NCI-H748 (cell line): ENCODE measurements at regions not wholly inside any gene's neighbourhood (a gene's known extent, or its start where the extent isn't known, plus 50 kb on each side); places are given as distances from the start of the nearest gene placed in this dataset.
"Not testable (repeated sequence)": the region's sequence is repeated elsewhere in the genome, so short reads cannot be mapped to it uniquely, and the experiment has no call there.

Source experiments
- DNase-seq: peaks from one replicate; lab custom pipeline; 2025; ENCODE audit not compliant: unreplicated experiment; lab: John Stamatoyannopoulos, UW

GRCh38 chr2:180555391-180555965, 424.9 kb upstream of the UBE2E3 start:
- DNase-seq = no peak

DNA sequence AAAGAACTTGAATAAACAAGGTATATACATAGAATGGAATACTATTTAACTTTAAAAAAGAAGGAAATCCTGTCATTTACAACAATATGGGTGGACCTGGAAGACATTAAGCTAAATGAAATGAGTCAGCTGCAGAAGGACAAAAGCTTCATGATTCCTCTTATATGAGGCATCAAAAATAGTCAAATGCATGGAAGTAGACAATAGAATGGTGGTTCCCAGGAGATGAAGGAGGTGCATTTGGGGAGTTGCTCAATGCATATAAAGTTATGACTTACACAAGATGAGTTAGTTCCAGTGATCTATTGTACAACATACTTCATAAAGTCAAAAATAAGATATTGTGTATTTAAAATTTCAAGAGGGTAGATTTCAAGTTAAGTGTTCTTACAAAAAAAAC, 426.1 kb upstream of the UBE2E3 start:
- no peak for DNase-seq

GRCh38 chr2:180553094-180553715, 427.2 kb upstream of the UBE2E3 start:
- DNase-seq = no peak

GRCh38 chr2:180542511-180542910, 437.9 kb upstream of the UBE2E3 start:
- DNase-seq = peak; percentile 27

GRCh38 chr2:180540761-180541160, 439.6 kb upstream of the UBE2E3 start:
- DNase-seq = no peak

DNA sequence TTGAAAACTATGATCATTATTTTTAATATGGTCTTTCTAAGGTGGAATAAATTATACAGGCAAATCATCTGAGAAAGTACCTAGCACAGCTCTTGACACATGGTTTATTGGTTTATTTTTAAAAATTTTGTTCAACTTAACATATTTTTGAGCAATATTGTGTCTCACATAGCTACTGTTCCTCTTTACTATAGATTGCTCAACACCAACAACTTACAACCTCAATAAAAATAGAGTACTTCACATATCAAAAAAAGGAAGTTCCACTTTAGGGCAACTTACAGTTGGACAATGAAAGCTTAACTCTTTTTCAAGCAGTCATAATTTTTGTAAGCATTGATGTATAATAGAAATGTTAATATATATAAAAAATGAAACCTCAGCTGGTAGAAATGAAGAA, 440.9 kb upstream of the UBE2E3 start:
- no peak for DNase-seq

GRCh38 chr2:180535289-180535688, 445.1 kb upstream of the UBE2E3 start:
- DNase-seq = no peak

GRCh38 chr2:180531787-180532186, 448.6 kb upstream of the UBE2E3 start:
- DNase-seq = not testable (repeated sequence)

GRCh38 chr2:180524499-180524898, 455.9 kb upstream of the UBE2E3 start:
- no peak for DNase-seq

GRCh38 chr2:180523621-180524340, 456.6 kb upstream of the UBE2E3 start:
- DNase-seq = no peak

DNA sequence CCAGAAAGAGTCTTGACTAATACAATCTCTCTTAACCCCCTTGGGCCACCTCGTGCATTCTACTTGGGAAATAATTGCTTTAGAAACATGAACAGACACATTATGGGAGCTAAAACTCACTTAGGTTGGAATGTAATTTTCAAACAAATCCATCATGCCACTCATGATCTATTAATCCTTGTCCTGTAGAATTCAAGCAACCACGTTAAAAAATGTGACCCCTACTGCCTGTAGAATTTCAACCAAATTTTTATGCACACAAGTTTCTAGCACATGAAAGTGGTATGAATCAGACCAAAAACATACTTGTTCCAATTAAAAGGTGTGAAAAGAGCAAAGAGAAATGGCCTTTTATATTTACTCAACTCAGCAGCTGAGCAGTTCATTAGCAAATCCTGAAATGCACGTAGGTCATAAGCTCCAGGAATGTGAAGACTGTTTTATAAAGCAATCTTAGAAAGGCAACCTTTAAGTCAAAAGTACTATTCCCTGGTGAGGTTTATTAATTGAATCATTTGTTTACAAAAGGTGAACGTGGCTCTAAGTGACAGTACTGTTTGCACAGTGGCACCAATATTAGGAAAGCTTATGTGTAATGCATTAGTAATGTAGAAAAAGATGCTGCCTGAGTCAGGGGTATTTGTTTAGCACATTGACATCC, 459.4 kb upstream of the UBE2E3 start:
- peak; percentile 54 for DNase-seq

- DNase-seq = peak; percentile 55
Measured at GRCh38 chr2:180520206-180520605, 460.2 kb upstream of the UBE2E3 start.

DNA sequence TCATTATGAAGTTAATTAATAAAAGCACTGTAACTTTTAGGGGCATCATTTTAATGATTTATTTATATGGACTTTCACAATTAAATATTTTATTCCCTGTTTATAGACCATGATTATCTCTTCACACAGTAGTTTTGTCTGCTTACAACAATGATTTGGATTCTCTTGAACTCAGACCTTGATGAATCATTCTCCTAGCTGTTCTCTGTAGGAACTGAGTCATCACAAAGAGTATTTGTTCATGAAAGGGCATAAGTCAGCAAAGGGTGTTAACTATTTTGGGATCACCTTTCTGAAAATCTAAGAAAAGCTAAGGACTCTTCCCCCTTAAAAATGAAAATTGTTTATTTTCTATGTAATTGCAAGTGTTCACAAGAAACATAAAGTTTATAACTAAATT, 461.1 kb upstream of the UBE2E3 start:
- no peak for DNase-seq

- DNase-seq = no peak
Measured at GRCh38 chr2:180516232-180516631, 464.2 kb upstream of the UBE2E3 start.

GRCh38 chr2:180513389-180513788, 467.0 kb upstream of the UBE2E3 start:
- DNase-seq = no peak

DNA sequence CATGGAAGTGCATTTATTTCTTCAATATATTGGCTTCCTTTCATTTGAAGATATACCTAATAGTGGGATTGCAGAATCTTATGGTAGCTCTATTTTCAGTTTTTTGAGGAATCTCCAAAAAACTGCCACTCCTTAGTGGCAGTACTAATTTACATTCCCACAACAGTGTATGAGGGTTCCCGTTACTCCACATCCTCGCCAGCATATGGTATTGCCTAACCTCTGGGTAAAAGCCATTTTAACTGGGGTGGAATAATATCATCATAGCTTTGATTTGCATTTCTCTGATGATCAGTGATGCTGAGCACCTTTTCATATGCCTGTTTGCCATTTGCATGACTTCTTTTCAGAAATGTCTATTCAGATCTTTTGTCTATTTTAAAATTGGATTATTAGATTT, 471.9 kb upstream of the UBE2E3 start:
- no peak for DNase-seq

GRCh38 chr2:180507028-180507427, 473.4 kb upstream of the UBE2E3 start:
- no peak for DNase-seq

- DNase-seq = no peak
Measured at GRCh38 chr2:180505203-180505602, 475.2 kb upstream of the UBE2E3 start.

DNA sequence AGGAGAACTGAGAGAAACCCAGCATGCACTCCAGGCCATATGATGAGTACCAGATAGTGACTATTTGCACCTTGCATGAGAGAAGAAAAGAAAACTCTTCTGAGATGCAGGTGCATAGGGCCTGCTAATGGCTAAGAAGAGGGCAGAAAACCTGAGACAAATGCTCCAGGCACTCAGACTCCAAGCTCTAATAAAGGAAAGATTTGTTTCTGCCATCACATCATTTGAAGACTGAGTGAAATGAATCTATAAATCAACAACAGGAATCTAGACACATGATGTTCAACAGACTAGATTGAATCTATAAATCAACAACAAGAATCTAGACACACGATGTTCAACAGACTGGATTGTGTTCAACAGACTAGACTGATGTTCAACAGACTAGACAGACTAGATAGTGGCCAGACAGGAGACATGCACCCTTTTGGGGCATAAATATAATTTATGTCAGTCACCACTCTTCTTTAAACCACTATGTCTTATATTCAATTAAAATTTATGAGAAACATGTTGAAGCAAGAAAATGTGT, 482.7 kb upstream of the UBE2E3 start:
- DNase-seq = no peak

- DNase-seq = no peak
Measured at GRCh38 chr2:180495606-180496005, 484.8 kb upstream of the UBE2E3 start.

GRCh38 chr2:180494286-180494685, 486.1 kb upstream of the UBE2E3 start:
- no peak for DNase-seq

DNA sequence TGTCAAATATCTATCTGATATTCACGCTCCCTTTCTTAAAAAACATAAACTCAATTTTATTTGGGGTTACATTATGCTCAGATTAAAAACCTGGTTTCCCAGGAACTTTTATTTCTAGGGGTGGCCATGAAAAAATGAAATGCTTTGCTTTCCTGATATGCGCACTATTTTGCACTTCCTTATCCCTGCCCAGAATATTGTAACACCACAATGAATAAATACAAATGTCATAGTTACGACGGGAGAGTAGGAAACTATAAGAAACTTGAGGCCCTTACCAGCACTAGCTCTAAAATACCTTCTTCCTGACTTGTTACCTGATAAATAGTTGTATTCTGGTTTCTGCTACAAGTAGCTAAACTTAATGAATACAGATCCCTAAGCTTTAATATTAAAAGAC, 475.6 kb upstream of the CWC22 start:
- no peak for DNase-seq
